ENCODE measurements at regions not wholly inside any gene's neighbourhood (a gene's known extent, or its start where the extent isn't known, plus 50 kb on each side); places are given as distances from the start of the nearest gene placed in this dataset.

DNA sequence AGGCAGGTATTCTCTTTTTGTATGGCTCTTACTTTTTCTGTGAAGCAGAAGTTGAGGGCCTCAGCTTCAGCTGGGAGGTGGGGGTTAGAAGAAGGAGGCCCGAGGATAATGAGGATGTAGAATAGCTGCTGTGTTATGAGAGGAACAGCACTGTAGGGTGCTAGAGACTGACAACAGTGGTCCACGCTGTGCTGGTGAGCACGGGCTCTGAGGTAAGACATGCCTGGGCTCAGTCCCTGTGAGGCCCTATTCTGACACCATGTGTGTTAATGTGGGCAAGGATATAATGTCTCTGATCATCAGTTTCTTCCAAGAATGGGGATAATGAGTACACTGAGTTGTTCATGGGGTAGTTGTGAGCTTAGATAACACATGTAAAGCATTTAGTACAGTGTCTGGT, 55.3 kb upstream of the SFRP2 start:
- no peak for DNase-seq (ENCODE audit: low read depth, low spot score)
- peaks cover 7% of the 10 kb centered on the region for H3K4me1 Mint-ChIP-seq
- no peak overlapping the region for H3K27ac Mint-ChIP-seq (ENCODE audit: unreplicated experiment)
- no peak overlapping the region for H3K4me3 Mint-ChIP-seq
- H3K36me3 Mint-ChIP-seq (ENCODE audit: low read depth), result peaks cover 39% of the 10 kb centered on the region
- TF ChIP-seq, protein P1, sequence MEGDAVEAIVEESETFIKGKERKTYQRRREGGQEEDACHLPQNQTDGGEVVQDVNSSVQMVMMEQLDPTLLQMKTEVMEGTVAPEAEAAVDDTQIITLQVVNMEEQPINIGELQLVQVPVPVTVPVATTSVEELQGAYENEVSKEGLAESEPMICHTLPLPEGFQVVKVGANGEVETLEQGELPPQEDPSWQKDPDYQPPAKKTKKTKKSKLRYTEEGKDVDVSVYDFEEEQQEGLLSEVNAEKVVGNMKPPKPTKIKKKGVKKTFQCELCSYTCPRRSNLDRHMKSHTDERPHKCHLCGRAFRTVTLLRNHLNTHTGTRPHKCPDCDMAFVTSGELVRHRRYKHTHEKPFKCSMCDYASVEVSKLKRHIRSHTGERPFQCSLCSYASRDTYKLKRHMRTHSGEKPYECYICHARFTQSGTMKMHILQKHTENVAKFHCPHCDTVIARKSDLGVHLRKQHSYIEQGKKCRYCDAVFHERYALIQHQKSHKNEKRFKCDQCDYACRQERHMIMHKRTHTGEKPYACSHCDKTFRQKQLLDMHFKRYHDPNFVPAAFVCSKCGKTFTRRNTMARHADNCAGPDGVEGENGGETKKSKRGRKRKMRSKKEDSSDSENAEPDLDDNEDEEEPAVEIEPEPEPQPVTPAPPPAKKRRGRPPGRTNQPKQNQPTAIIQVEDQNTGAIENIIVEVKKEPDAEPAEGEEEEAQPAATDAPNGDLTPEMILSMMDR (conservative IDR thresholded peaks at IDR 0.05), result no peak
- H3K9me3 Mint-ChIP-seq, result no peaks in the 10 kb centered on the region
- no peaks in the 10 kb centered on the region for H3K27me3 Mint-ChIP-seq (ENCODE audit: low read depth)
